DND-41 (cell line): ENCODE measurements at regions not wholly inside any gene's neighbourhood (a gene's known extent, or its start where the extent isn't known, plus 50 kb on each side); places are given as distances from the start of the nearest gene placed in this dataset.

Source experiments
- EZH2 ChIP-seq: IDR thresholded peaks from 3 replicates; pipeline ENCODE4 v1.6.1; 2012; ENCODE audit warnings: borderline replicate concordance, low read depth, mild to moderate bottlenecking, moderate library complexity, low read length, inconsistent platforms; ENCODE audit not compliant: severe bottlenecking
- TF ChIP-seq, protein P1 (sequence below): IDR thresholded peaks from 2 replicates; pipeline ENCODE4 v1.5.1; 2012; ENCODE audit warnings: borderline replicate concordance, low read length, moderate library complexity, mild to moderate bottlenecking; ENCODE audit not compliant: poor library complexity, severe bottlenecking; ENCODE audit errors: extremely low read depth

- TF ChIP-seq, protein P1, sequence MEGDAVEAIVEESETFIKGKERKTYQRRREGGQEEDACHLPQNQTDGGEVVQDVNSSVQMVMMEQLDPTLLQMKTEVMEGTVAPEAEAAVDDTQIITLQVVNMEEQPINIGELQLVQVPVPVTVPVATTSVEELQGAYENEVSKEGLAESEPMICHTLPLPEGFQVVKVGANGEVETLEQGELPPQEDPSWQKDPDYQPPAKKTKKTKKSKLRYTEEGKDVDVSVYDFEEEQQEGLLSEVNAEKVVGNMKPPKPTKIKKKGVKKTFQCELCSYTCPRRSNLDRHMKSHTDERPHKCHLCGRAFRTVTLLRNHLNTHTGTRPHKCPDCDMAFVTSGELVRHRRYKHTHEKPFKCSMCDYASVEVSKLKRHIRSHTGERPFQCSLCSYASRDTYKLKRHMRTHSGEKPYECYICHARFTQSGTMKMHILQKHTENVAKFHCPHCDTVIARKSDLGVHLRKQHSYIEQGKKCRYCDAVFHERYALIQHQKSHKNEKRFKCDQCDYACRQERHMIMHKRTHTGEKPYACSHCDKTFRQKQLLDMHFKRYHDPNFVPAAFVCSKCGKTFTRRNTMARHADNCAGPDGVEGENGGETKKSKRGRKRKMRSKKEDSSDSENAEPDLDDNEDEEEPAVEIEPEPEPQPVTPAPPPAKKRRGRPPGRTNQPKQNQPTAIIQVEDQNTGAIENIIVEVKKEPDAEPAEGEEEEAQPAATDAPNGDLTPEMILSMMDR: no peak
- no peak for TF ChIP-seq EZH2
Observed at GRCh38 chr4:189600264-189600663, 340.4 kb upstream of the FRG1 start.
